ENCODE measurements at regions not wholly inside any gene's neighbourhood (a gene's known extent, or its start where the extent isn't known, plus 50 kb on each side); places are given as distances from the start of the nearest gene placed in this dataset.

DNA sequence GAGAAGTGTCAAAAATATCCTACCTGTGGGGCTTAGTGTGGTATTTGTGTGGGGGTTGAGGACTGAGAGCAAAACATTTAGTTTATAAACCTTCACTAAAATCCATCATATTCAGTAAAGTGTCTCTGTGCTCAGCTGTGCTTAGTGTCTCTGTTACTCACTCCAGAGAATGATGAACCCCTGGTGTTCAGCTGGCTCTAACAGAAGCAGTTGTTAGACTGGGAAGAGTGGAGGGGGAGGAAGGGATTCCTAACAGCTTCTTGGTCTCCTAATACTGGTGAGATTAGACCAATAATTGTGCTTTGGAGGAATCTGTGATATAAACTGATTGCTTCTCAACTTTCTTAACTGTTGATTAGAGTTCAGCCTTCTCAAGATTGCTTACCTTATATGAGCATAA lies 1123.5 kb downstream of the ROBO2 start:
- H3K4me3 ChIP-seq (replicated peaks; ENCODE audit: low read depth, low read length) = no peak overlapping the region
- TF ChIP-seq, protein P1, sequence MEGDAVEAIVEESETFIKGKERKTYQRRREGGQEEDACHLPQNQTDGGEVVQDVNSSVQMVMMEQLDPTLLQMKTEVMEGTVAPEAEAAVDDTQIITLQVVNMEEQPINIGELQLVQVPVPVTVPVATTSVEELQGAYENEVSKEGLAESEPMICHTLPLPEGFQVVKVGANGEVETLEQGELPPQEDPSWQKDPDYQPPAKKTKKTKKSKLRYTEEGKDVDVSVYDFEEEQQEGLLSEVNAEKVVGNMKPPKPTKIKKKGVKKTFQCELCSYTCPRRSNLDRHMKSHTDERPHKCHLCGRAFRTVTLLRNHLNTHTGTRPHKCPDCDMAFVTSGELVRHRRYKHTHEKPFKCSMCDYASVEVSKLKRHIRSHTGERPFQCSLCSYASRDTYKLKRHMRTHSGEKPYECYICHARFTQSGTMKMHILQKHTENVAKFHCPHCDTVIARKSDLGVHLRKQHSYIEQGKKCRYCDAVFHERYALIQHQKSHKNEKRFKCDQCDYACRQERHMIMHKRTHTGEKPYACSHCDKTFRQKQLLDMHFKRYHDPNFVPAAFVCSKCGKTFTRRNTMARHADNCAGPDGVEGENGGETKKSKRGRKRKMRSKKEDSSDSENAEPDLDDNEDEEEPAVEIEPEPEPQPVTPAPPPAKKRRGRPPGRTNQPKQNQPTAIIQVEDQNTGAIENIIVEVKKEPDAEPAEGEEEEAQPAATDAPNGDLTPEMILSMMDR (IDR thresholded peaks at IDR 0.05; ENCODE audit: low read depth, low read length, missing control alignments) = no peak
- no peak for DNase-seq (ENCODE audit: extremely low read depth, low read depth)

GRCh38 chr3:78165876-78166275 lies 1126.0 kb downstream of the ROBO2 start:
- no peak for DNase-seq (ENCODE audit: extremely low read depth, low read depth)
- TF ChIP-seq, protein P1 (IDR thresholded peaks at IDR 0.05; ENCODE audit: low read depth, low read length, missing control alignments) = no peak
- no peak overlapping the region for H3K4me3 ChIP-seq (replicated peaks; ENCODE audit: low read depth, low read length)

- no peak overlapping the region for H3K4me3 ChIP-seq (replicated peaks; ENCODE audit: low read depth, low read length)
- no peak for DNase-seq (ENCODE audit: extremely low read depth, low read depth)
- TF ChIP-seq, protein P1 (IDR thresholded peaks at IDR 0.05; ENCODE audit: low read depth, low read length, missing control alignments) = no peak
These were observed 1134.9 kb downstream of the ROBO2 start for GRCh38 chr3:78174821-78175220.

GRCh38 chr3:78176869-78177268 lies 1137.0 kb downstream of the ROBO2 start:
- no peak for DNase-seq (ENCODE audit: extremely low read depth, low read depth)
- TF ChIP-seq, protein P1 (IDR thresholded peaks at IDR 0.05; ENCODE audit: low read depth, low read length, missing control alignments) = no peak
- H3K4me3 ChIP-seq (replicated peaks; ENCODE audit: low read depth, low read length) = no peak overlapping the region

- no peak for DNase-seq (ENCODE audit: extremely low read depth, low read depth)
- TF ChIP-seq, protein P1 (IDR thresholded peaks at IDR 0.05; ENCODE audit: low read depth, low read length, missing control alignments) = no peak
These were observed 1137.9 kb downstream of the ROBO2 start for GRCh38 chr3:78177780-78178179.

DNA sequence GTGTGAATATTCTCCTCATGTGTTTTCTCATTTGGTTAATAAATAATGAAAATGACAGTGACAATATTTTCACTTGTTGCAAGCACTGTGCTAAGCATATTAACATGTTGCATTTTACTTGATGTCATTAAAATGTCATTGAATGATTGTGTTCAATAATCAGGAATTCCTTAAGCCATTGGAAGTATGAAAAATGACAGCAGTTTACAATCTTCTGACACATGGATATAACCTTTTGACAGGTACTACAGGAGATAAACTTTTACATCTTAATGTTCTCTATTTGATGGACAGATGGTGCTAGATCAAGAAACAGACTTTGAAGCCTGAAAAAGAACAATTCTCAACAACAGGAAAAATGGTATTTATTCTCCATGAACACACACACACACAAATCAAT lies 1138.3 kb downstream of the ROBO2 start:
- TF ChIP-seq, protein P1 (IDR thresholded peaks at IDR 0.05; ENCODE audit: low read depth, low read length, missing control alignments) = no peak
- DNase-seq (ENCODE audit: extremely low read depth, low read depth) = no peak
- H3K4me3 ChIP-seq (replicated peaks; ENCODE audit: low read depth, low read length) = no peak overlapping the region

More at GRCh38 chr3:78177780-78178179, 1137.9 kb downstream of the ROBO2 start:
- no peak overlapping the region for H3K4me3 ChIP-seq (replicated peaks; ENCODE audit: low read depth, low read length)

DNA sequence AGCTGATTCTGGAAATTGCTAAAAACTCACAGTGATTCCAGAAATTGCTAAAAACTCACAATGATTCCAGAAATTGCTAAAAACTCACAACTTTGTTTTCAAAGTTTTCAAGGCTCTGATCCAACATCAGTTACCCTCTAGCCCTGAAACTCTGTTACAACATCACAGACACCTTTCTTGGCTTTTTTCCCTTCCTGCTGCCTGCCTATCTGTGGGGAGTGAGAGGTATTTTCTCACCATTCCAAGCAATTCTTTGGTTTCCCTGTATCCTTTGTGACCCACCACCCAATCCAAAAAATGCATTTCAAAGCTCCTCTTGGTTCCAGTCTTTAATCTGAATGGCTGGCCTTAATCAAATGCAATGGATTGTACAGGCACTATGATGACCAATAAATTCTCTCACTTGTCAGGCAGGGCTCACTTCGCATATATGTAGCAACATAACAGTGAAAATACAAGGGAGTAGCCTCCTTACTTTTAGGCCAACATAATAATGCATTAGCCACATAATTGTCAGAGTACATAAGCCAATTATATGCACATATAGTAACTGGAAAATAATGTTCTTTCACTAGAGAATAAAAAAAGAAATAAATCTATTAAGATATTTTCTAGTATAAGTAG lies 1139.0 kb downstream of the ROBO2 start:
- TF ChIP-seq, protein P1 (IDR thresholded peaks at IDR 0.05; ENCODE audit: low read depth, low read length, missing control alignments) = no peak
- H3K4me3 ChIP-seq (replicated peaks; ENCODE audit: low read depth, low read length) = no peak overlapping the region
- DNase-seq (ENCODE audit: extremely low read depth, low read depth) = no peak
